Uterus (tissue), 2 donors: ENCODE measurements at regions not wholly inside any gene's neighbourhood (a gene's known extent, or its start where the extent isn't known, plus 50 kb on each side); places are given as distances from the start of the nearest gene placed in this dataset.

Source experiments
- CTCF ChIP-seq, 4 experiments: fragments of 200-600 bp in 2 of 4; fragments of 450-650 bp in 2 of 4; sonication (generic) in 2 of 4; IDR thresholded peaks; one replicate each; pipeline ENCODE4 v1.5.1; 2016 to 2019; ENCODE audit warnings: antibody characterized with exemption in 4 of 4, mild to moderate bottlenecking in 2 of 4, moderate library complexity in 1 of 4
- POLR2A ChIP-seq, 2 donors: fragments of 450-650 bp; IDR thresholded peaks; one replicate each; pipeline ENCODE4 v1.6.1; 2016; ENCODE audit warnings: antibody characterized with exemption in 2 of 2, mild to moderate bottlenecking in 1 of 2, moderate library complexity in 1 of 2

GRCh38 chr5:89662499-89662898 lies 747.1 kb downstream of the CETN3 start:
- TF ChIP-seq CTCF (IDR thresholded peaks at IDR 0.05), result no peak
- TF ChIP-seq POLR2A (IDR thresholded peaks at IDR 0.05), result no peak
